Bronchial epithelial cell (primary cell): ENCODE measurements at regions not wholly inside any gene's neighbourhood (a gene's known extent, or its start where the extent isn't known, plus 50 kb on each side); places are given as distances from the start of the nearest gene placed in this dataset.

Source experiments
- DNase-seq: peaks from one replicate; pipeline ENCODE4 v3.0.0-alpha.2; 2010; ENCODE audit warnings: low read depth
- FAIRE-seq: peaks from 2 replicates; lab custom pipeline; 2011; peaks lifted over from hg19 to GRCh38; lab: Jason Lieb, UNC
- H3K27me3 ChIP-seq: 2 replicates; pipeline ENCODE4 v1.5.1; 2011; ENCODE audit warnings: low read length; ENCODE audit not compliant: control insufficient read depth, insufficient read depth
- H3K36me3 ChIP-seq: 2 replicates; pipeline ENCODE4 v1.5.1; 2011; ENCODE audit warnings: low read length; ENCODE audit not compliant: control insufficient read depth, insufficient read depth
- H3K4me3 ChIP-seq: 2 replicates; pipeline ENCODE4 v1.5.1; 2011; ENCODE audit warnings: mild to moderate bottlenecking, low read depth, low read length, control low read depth
- TF ChIP-seq, protein P1 (sequence below): IDR thresholded peaks from 2 replicates; pipeline ENCODE4 v1.5.1; 2011; ENCODE audit warnings: mild to moderate bottlenecking, moderate library complexity, low read length, control low read depth, inconsistent platforms; ENCODE audit not compliant: insufficient read depth, severe bottlenecking

DNA sequence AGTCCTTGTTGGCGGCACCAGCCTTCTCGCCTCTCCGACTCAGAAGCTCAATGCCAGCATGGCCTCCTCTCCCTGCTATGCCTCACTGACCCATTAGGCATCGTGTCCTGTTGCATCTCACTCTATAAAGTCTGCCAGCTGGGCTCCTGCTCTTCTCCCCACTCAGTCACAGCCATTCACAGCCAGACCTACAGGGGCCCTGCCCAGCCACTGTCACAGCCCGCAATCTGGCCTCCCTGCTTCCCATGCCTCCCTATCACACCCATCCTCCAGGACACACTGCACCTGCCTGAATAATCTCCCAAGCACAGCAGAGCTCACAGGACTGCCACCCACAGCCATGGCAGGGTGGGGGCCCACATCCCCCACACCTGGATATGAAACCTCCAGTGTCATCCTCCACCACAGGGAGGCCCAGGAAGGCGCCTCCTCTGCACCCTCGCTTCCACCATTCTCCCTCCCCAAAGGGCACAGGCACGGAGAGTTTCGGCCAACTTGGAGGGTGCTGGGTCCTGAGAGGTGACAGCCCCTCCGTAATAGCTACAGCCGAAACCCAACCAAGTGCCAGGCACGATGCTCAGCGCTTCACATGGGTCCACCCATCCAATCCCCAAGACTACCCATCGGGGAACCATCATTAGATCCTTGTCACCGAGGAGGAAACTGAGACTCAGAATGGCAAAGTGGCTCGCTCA, 370.3 kb downstream of the BCL11B start:
- Histone ChIP-seq H3K27me3 (no peaks in the 10 kb centered on the region), H3K4me3 (no peak overlapping the region), H3K36me3 (no peaks in the 10 kb centered on the region)
- TF ChIP-seq, protein P1, sequence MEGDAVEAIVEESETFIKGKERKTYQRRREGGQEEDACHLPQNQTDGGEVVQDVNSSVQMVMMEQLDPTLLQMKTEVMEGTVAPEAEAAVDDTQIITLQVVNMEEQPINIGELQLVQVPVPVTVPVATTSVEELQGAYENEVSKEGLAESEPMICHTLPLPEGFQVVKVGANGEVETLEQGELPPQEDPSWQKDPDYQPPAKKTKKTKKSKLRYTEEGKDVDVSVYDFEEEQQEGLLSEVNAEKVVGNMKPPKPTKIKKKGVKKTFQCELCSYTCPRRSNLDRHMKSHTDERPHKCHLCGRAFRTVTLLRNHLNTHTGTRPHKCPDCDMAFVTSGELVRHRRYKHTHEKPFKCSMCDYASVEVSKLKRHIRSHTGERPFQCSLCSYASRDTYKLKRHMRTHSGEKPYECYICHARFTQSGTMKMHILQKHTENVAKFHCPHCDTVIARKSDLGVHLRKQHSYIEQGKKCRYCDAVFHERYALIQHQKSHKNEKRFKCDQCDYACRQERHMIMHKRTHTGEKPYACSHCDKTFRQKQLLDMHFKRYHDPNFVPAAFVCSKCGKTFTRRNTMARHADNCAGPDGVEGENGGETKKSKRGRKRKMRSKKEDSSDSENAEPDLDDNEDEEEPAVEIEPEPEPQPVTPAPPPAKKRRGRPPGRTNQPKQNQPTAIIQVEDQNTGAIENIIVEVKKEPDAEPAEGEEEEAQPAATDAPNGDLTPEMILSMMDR = no peak
- no peak for DNase-seq
- FAIRE-seq = peak; percentile 28

DNA sequence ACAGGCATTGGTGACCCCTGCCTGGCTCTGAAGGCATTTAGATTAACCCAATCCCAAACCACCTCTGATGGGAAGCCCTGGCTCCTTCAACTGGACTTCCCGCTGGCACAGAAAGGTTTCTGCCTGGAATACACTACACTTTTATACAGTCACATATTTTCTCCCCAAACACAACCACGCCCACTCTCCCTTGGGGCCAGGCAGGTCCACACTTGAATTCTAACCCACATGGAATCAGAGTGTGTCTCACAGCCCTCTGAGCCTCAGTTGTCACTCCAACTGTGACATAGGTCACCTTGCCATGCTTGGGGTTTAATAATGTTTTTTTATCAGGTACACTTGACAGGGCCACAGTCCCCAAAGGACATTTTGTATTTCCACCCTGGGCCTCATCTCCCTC, 368.6 kb downstream of the BCL11B start:
- TF ChIP-seq, protein P1 = no peak
- no peaks in the 10 kb centered on the region for H3K27me3 ChIP-seq
- FAIRE-seq (no peak), DNase-seq (peak; percentile 85)
- no peaks in the 10 kb centered on the region for H3K36me3 ChIP-seq
- H3K4me3 ChIP-seq = no peak overlapping the region

- no peaks in the 10 kb centered on the region for H3K36me3 ChIP-seq
These were observed 367.3 kb downstream of the BCL11B start for GRCh38 chr14:98904677-98905076.

GRCh38 chr14:98906123-98906995, 365.6 kb downstream of the BCL11B start:
- FAIRE-seq = peak; percentile 97
- TF ChIP-seq, protein P1 = no peak
- Histone ChIP-seq H3K27me3 (no peaks in the 10 kb centered on the region), H3K36me3 (no peaks in the 10 kb centered on the region), H3K4me3 (no peak overlapping the region)
- peak; percentile 85 for DNase-seq

More at GRCh38 chr14:98904677-98905076, 367.3 kb downstream of the BCL11B start:
- no peak overlapping the region for H3K4me3 ChIP-seq
- no peaks in the 10 kb centered on the region for H3K27me3 ChIP-seq
- FAIRE-seq = no peak
- TF ChIP-seq, protein P1 = no peak
- DNase-seq = peak; percentile 67

DNA sequence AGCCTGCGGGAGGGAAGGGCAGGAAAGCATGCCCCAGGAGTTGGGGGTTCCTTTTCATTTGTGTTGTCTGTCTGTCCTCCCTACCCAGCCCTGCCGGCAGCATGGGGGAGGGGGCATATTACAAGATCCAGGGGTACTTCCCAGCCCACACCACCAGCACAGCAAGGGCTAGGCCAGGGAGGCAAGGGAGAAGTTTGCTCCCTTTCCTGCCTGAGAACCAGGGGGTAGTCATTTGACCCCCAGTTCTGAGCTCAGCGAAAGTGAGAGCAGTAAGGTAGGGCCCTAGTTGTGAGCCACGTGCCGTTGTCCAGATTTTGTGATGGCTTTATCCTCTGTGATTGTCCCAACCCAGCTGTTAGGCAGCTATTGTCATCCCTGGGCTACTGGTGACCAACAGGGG, 364.7 kb downstream of the BCL11B start:
- no peak for FAIRE-seq

More for the DNA sequence above, 364.7 kb downstream of the BCL11B start:
- H3K27me3 ChIP-seq = no peaks in the 10 kb centered on the region
- H3K4me3 ChIP-seq = no peak overlapping the region
- TF ChIP-seq, protein P1 = no peak
- DNase-seq = no peak
- H3K36me3 ChIP-seq = no peaks in the 10 kb centered on the region
